DND-41 (cell line): ENCODE measurements at regions not wholly inside any gene's neighbourhood (a gene's known extent, or its start where the extent isn't known, plus 50 kb on each side); places are given as distances from the start of the nearest gene placed in this dataset.

ENCODE experiments used
- ATAC-seq: fragments of 200-7000 bp; cut with Tn5 transposase; 3 replicates; pipeline ENCODE4 v1.9.1; 2021; ENCODE audit warnings: low read depth; ENCODE audit not compliant: insufficient read depth
- DNase-seq: peaks from one replicate; pipeline ENCODE4 v3.0.0-alpha.2; 2020
- H2AFZ ChIP-seq: 2 replicates; pipeline ENCODE4 v1.6.0; 2012; ENCODE audit warnings: low read depth, low read length
- H3K27ac ChIP-seq: 2 replicates; pipeline ENCODE4 v1.5.1; 2012; ENCODE audit warnings: low read length, inconsistent platforms
- H3K27me3 ChIP-seq: fragments of 200-600 bp; sonication (generic); 2 replicates; pipeline ENCODE4 v1.6.0; 2012; ENCODE audit warnings: low read length, mild to moderate bottlenecking, inconsistent platforms; ENCODE audit not compliant: insufficient read depth, poor library complexity
- H3K36me3 ChIP-seq: 2 replicates; pipeline ENCODE4 v1.5.1; 2012; ENCODE audit warnings: low read length, inconsistent platforms; ENCODE audit not compliant: insufficient read depth
- H3K4me1 ChIP-seq: 2 replicates; pipeline ENCODE4 v1.5.1; 2012; ENCODE audit warnings: mild to moderate bottlenecking, low read length; ENCODE audit not compliant: insufficient read depth
- H3K4me2 ChIP-seq: 2 replicates; pipeline ENCODE4 v1.6.0; 2012; ENCODE audit warnings: mild to moderate bottlenecking, moderate library complexity, low read length, inconsistent platforms; ENCODE audit not compliant: insufficient read depth
- H3K4me3 ChIP-seq, 2 experiments: fragments of 200-600 bp in 1 of 2; shearing (Covaris generic) in 1 of 2; 2 replicates each; pipeline ENCODE4 v1.5.1; 2012 to 2016; ENCODE audit warnings: inconsistent platforms in 2 of 2, low read length in 2 of 2, mild to moderate bottlenecking in 2 of 2, low read depth in 1 of 2, moderate library complexity in 1 of 2
- H3K79me2 ChIP-seq: 2 replicates; pipeline ENCODE4 v1.6.0; 2012; ENCODE audit warnings: low read length, inconsistent platforms; ENCODE audit not compliant: insufficient read depth
- H3K9ac ChIP-seq: 2 replicates; pipeline ENCODE4 v1.6.0; 2012; ENCODE audit warnings: low read depth, mild to moderate bottlenecking, inconsistent platforms, low read length, moderate library complexity
- H3K9me3 ChIP-seq: 2 replicates; pipeline ENCODE4 v1.5.1; 2012; ENCODE audit warnings: low read length, moderate library complexity, mild to moderate bottlenecking, inconsistent platforms; ENCODE audit not compliant: insufficient read depth, severe bottlenecking
- H4K20me1 ChIP-seq: 2 replicates; pipeline ENCODE4 v1.6.0; 2012; ENCODE audit warnings: low read length; ENCODE audit not compliant: insufficient read depth
- EZH2 ChIP-seq: IDR thresholded peaks from 3 replicates; pipeline ENCODE4 v1.6.1; 2012; ENCODE audit warnings: borderline replicate concordance, low read depth, mild to moderate bottlenecking, moderate library complexity, low read length, inconsistent platforms; ENCODE audit not compliant: severe bottlenecking
- TF ChIP-seq, protein P1 (sequence below): IDR thresholded peaks from 2 replicates; pipeline ENCODE4 v1.5.1; 2012; ENCODE audit warnings: borderline replicate concordance, low read length, moderate library complexity, mild to moderate bottlenecking; ENCODE audit not compliant: poor library complexity, severe bottlenecking; ENCODE audit errors: extremely low read depth

DNA sequence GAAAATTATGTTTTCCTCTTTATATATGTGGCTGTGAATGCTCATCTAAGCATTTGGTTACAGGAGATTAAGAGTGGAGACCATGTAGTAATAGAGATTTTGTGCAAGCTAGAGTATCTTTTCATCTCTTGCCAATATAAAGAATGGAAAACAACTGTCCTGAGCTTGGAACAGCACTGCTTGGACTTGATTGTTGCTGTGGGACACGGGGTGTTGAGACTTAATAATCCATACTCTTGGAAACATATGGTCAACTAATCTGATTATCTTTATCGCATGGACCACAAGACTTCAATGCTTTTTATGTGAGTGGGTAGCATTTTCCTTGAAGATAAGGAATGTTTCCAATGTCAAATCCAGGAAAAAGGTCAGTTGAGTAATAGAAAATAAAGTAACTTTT is 806.3 kb downstream of the DIPK2A start:
- DNase-seq = no peak
- Histone ChIP-seq H2AFZ (no peak overlapping the region), H3K27me3 (no peaks in the 10 kb centered on the region), H3K9me3 (no peaks in the 10 kb centered on the region), H4K20me1 (no peaks in the 10 kb centered on the region), H3K27ac (no peak overlapping the region), H3K4me2 (no peak overlapping the region), H3K79me2 (no peaks in the 10 kb centered on the region), H3K9ac (no peak overlapping the region), H3K4me1 (no peaks in the 10 kb centered on the region), H3K36me3 (no peaks in the 10 kb centered on the region), H3K4me3 (no peak overlapping the region)
- ATAC-seq = no peak
- TF ChIP-seq, protein P1, sequence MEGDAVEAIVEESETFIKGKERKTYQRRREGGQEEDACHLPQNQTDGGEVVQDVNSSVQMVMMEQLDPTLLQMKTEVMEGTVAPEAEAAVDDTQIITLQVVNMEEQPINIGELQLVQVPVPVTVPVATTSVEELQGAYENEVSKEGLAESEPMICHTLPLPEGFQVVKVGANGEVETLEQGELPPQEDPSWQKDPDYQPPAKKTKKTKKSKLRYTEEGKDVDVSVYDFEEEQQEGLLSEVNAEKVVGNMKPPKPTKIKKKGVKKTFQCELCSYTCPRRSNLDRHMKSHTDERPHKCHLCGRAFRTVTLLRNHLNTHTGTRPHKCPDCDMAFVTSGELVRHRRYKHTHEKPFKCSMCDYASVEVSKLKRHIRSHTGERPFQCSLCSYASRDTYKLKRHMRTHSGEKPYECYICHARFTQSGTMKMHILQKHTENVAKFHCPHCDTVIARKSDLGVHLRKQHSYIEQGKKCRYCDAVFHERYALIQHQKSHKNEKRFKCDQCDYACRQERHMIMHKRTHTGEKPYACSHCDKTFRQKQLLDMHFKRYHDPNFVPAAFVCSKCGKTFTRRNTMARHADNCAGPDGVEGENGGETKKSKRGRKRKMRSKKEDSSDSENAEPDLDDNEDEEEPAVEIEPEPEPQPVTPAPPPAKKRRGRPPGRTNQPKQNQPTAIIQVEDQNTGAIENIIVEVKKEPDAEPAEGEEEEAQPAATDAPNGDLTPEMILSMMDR = no peak
- no peak for TF ChIP-seq EZH2

DNA sequence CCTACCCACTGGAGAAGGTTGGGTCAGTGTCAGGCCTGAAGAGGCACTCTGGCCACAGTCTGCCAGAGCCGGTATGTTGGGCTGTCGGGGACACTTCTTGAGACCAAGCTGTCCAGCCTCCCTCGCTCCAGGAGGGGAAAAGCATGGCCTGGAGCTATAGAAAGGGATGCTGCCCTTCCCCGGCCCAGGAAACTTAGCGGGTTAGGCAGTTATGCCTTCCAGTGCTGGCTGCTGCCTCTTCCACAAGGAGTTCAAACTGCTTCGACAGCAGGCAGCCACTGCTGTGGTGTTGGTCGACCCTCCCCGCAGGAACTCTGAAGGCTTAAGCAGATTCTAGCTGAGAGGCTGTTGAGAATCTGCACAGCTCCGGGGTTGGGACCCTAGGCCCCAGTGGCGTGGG is 819.4 kb downstream of the DIPK2A start:
- Histone ChIP-seq H4K20me1 (no peaks in the 10 kb centered on the region), H3K9ac (no peak overlapping the region), H3K4me3 (no peak overlapping the region), H2AFZ (no peak overlapping the region), H3K4me1 (no peaks in the 10 kb centered on the region), H3K27me3 (no peaks in the 10 kb centered on the region), H3K9me3 (no peaks in the 10 kb centered on the region), H3K4me2 (no peak overlapping the region), H3K36me3 (no peaks in the 10 kb centered on the region), H3K79me2 (no peaks in the 10 kb centered on the region), H3K27ac (no peak overlapping the region)
- no peak for TF ChIP-seq EZH2
- TF ChIP-seq, protein P1 = no peak
- ATAC-seq (no peak), DNase-seq (no peak)

DNA sequence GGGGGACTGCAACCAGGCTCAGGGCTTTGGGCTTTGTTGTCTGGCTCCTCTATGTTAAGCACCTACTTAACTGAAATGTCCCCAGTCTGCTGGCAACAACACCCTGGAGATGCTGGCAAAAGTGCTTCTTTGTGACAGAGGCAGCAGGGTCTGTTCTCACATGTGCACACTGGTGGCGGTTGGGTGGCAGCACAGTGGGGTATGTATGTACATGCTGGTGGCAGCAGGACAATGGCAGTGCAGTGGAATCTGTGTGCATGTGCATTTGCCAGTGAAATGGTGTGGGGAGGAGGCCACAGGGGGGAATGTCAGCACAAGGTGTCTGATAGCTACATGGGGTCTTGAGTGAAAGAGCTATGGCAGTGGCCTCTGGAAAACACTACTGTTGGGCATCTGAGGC is 830.3 kb downstream of the DIPK2A start:
- no peak overlapping the region for H2AFZ ChIP-seq
- no peak overlapping the region for H3K9ac ChIP-seq
- no peak overlapping the region for H3K27ac ChIP-seq
- TF ChIP-seq, protein P1 = no peak
- TF ChIP-seq EZH2 = no peak
- no peaks in the 10 kb centered on the region for H3K36me3 ChIP-seq
- no peaks in the 10 kb centered on the region for H3K27me3 ChIP-seq
- no peak overlapping the region for H3K4me3 ChIP-seq
- H3K79me2 ChIP-seq = no peaks in the 10 kb centered on the region
- no peak for DNase-seq
- no peaks in the 10 kb centered on the region for H3K9me3 ChIP-seq
- no peaks in the 10 kb centered on the region for H3K4me1 ChIP-seq
- ATAC-seq = no peak
- H3K4me2 ChIP-seq = no peak overlapping the region
- no peaks in the 10 kb centered on the region for H4K20me1 ChIP-seq

DNA sequence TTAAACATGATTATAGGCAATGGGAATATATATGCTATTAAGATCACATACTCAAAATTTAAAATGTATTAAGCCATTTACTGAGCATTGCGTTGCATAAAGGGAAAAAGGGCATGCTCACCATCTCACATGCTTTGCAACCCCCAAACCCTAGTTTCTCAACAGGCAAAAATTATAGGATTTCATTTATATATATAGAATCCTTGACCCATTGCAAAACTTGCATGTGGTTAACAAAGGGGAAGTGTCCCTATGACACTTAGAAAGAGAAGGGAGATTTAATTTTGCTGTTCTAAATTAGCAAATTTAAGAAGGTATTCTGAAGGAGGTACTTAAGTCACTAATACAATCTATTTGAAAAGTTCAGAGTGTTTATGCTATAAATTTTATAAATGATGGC is 837.8 kb downstream of the DIPK2A start:
- H3K36me3 ChIP-seq = no peaks in the 10 kb centered on the region
- ATAC-seq = no peak
- H3K4me3 ChIP-seq = no peak overlapping the region
- TF ChIP-seq, protein P1 = no peak
- no peak for TF ChIP-seq EZH2
- no peak overlapping the region for H3K27ac ChIP-seq
- no peaks in the 10 kb centered on the region for H3K9me3 ChIP-seq
- H3K9ac ChIP-seq = no peak overlapping the region
- no peaks in the 10 kb centered on the region for H4K20me1 ChIP-seq
- H3K79me2 ChIP-seq = no peaks in the 10 kb centered on the region
- no peak overlapping the region for H2AFZ ChIP-seq
- H3K4me1 ChIP-seq = no peaks in the 10 kb centered on the region
- no peaks in the 10 kb centered on the region for H3K27me3 ChIP-seq
- no peak overlapping the region for H3K4me2 ChIP-seq
- DNase-seq = no peak
